AG09309 (cell line): ENCODE measurements at regions not wholly inside any gene's neighbourhood (a gene's known extent, or its start where the extent isn't known, plus 50 kb on each side); places are given as distances from the start of the nearest gene placed in this dataset.

Source experiments
- DNase-seq: peaks from one replicate; pipeline ENCODE4 v3.0.0-alpha.2; 2010; ENCODE audit warnings: low read depth
- H3K4me3 ChIP-seq: 2 replicates; pipeline ENCODE4 v1.5.1; 2011; ENCODE audit warnings: mild to moderate bottlenecking, low read depth, low read length, moderate library complexity; ENCODE audit not compliant: control insufficient read depth
- TF ChIP-seq, protein P1 (sequence below): IDR thresholded peaks from 2 replicates; pipeline ENCODE4 v1.5.1; 2011; ENCODE audit warnings: mild to moderate bottlenecking, low read depth, low read length, inconsistent platforms; ENCODE audit not compliant: insufficient read depth, control insufficient read depth; ENCODE audit errors: missing control alignments

DNA sequence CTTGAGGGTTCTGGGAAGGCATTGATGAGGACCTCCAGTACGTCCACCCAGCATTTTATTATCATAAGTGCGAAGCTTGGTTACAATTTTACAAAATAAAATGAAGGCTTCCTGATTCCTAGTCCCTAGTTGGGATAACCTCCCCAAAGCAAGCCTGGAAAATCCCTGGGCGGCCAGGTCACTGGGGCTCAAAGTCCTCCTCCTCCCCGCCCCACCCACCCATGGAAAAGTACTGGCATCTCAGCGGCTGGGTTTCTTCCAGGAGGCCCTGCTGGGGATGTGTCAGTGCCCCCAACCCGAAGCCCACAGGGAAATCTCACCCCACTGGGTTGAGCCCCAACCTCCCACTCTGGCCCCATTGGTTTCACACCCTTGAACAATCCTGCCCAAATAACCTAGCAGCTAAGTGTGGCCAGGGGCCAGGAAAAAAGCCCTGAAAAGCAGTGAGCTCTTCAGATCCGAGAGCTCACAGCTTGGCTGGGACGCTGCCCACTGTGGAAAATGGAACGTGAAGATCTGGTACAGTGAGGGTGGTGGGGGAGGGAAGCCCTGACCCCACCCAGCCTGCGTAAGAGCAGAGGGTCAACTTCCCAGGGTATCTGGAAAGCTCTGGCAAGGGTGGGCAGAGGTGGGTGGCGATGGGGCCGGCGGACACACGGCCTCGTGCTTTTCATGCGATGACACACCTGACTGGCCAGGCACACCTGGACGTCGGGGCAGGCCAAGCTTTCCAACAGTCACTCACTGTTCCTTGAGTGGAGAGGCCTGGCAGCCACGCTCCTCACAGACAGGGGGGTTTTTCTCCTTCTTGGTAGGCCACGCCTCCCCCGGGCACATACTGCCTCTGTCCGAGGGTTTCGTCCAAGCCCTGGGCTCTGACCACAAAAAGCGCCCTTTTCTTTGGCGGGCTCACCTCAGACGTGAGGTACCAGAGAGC is 324.5 kb downstream of the SOX9 start:
- TF ChIP-seq, protein P1, sequence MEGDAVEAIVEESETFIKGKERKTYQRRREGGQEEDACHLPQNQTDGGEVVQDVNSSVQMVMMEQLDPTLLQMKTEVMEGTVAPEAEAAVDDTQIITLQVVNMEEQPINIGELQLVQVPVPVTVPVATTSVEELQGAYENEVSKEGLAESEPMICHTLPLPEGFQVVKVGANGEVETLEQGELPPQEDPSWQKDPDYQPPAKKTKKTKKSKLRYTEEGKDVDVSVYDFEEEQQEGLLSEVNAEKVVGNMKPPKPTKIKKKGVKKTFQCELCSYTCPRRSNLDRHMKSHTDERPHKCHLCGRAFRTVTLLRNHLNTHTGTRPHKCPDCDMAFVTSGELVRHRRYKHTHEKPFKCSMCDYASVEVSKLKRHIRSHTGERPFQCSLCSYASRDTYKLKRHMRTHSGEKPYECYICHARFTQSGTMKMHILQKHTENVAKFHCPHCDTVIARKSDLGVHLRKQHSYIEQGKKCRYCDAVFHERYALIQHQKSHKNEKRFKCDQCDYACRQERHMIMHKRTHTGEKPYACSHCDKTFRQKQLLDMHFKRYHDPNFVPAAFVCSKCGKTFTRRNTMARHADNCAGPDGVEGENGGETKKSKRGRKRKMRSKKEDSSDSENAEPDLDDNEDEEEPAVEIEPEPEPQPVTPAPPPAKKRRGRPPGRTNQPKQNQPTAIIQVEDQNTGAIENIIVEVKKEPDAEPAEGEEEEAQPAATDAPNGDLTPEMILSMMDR = no peak
- no peak overlapping the region for H3K4me3 ChIP-seq
- no peak for DNase-seq

DNA sequence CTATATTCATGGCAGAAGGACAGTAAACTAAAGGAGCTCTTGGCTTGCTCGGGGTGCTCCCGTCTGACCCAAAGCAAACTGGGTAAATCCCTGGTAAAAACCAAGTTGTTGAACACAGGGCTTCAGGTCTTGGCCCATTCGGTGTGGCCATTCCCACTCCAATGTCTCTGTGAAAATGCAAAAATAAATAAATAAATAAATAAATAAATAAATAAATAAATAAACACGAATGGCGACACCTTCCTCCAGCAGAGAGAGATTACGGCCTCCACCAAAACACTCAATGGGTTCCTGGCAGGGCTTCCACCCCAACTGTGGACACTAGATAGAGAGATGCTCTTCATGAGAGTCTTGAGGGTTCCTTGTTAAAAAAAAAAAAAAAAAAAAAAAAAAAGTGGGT is 325.3 kb downstream of the SOX9 start:
- DNase-seq = no peak
- TF ChIP-seq, protein P1 = no peak
- H3K4me3 ChIP-seq = no peak overlapping the region

- H3K4me3 ChIP-seq = no peak overlapping the region
- no peak for DNase-seq
- TF ChIP-seq, protein P1 = no peak
Measured at GRCh38 chr17:72446525-72447250, 325.9 kb downstream of the SOX9 start.

GRCh38 chr17:72447251-72447640 is 326.4 kb downstream of the SOX9 start:
- TF ChIP-seq, protein P1 = no peak
- no peak overlapping the region for H3K4me3 ChIP-seq
- no peak for DNase-seq

DNA sequence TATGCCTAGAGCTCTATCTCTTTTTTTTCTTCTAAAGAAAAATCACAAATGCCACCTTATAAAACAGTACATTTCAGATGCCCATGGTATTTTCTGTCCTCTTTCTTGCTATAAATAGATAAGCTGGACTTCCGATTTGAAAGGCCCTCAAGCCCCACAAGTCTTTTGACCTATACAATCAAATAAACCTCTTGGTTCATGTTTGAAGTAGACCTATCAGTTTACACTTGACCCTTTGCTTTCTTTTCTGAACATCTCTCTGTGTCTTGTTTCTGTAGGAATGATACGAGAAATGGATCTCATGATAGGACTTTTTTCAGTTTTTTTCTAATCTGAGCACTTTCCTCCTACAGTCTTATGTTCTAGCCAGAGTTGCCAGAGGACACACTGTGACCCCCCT is 327.2 kb downstream of the SOX9 start:
- H3K4me3 ChIP-seq = no peak overlapping the region
- DNase-seq = no peak
- TF ChIP-seq, protein P1 = no peak

DNA sequence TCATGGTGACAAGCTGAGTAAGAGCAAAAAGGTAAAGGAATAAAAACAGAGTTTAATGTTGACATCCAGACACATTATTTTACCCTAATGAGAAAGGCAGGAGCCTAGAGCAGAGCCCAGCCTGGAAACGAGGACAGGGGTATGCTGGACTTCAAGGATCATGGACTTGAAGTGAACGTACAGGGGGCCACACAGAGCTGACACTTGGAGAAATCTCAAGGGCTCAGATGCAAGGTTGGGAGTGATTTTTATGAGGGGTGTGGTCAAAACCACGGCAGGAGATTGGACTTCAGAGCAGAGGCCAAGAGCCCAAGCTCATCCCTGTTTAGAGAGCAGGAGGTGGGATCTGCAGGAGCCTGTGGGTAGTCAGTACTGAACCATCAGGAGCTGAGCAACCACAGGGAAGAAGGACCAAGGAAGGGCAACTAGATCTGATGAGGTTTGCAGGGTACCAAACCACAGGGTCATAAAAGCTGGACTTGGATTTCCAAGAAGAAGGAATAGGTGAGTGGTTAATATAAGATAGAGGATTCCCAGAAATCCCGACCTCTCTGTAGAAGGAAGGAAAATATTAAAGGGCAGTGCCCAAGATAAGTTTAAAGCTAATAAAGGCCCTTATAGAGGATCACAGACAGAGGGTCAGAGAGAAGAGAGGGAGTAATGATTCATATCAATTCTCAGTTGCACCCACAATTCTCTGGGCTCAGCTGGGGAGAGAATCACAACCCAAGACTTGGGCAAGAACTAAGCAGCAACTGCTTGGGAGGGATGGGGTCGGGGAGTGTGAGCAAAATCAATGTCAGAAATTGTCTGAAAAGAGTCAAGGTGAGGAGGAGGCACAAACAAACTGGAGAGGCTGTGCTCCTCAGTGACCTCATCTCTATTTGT is 331.7 kb downstream of the SOX9 start:
- DNase-seq = no peak
- TF ChIP-seq, protein P1 = no peak
- H3K4me3 ChIP-seq = no peak overlapping the region
